Breast epithelium (tissue), 3 donors: ENCODE measurements at regions not wholly inside any gene's neighbourhood (a gene's known extent, or its start where the extent isn't known, plus 50 kb on each side); places are given as distances from the start of the nearest gene placed in this dataset.

ENCODE experiments used
- CTCF ChIP-seq, 3 donors: fragments of 450-650 bp; IDR thresholded peaks; one replicate each; pipeline ENCODE4 v1.5.1; 2016 to 2017; ENCODE audit warnings: antibody characterized with exemption in 3 of 3, mild to moderate bottlenecking in 3 of 3, moderate library complexity in 3 of 3
- POLR2AphosphoS5 ChIP-seq, 3 donors: sonication (generic); formaldehyde crosslinking; IDR thresholded peaks; one replicate each; pipeline ENCODE4 v1.6.1; 2017; ENCODE audit warnings: antibody characterized with exemption in 3 of 3

DNA sequence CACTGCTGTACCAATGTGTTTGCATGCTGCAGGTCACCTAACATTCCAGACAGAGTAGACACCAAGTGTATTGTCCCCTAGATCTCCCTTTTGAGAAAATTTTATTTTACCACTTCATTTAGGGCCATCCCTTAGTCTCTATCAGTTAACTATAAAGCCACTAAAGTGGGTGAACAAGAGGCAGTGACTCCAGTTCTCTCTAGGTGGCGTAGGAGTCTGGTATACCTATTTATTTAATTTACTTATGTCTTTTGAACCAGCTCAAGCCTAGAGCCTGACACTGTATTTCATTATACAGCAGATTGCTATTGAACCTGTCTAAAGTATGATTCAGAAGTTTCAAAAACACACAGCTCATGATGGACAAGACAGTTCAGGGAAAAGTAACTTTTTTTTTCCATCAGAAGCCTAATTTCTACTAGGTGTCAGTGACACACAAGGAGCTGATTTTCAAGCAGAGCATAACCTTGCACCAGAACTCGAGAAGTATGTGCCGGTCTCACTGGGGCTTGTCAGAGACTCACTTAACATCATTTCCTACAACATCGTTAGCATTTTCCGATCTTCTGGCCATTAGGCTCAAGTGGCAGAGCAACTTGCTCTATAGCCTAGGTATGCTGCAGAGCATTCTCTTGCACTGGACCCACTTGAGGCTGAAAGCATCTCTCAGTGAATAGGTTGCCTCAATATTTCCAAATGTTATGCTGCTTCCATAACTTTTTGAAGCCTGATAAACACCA lies 175.4 kb downstream of the CDC14C start:
- TF ChIP-seq CTCF (IDR thresholded peaks at IDR 0.05) (no peak), POLR2AphosphoS5 (IDR thresholded peaks at IDR 0.05) (no peak)
